HG03442 (cell line): ENCODE measurements at regions not wholly inside any gene's neighbourhood (a gene's known extent, or its start where the extent isn't known, plus 50 kb on each side); places are given as distances from the start of the nearest gene placed in this dataset.

Experiments
- ATAC-seq: cut with Tn5 transposase; IDR thresholded peaks from one replicate; pipeline ENCODE4 v1.9.1; 2021; ENCODE audit warnings: mild to moderate bottlenecking, moderate library complexity; ENCODE audit not compliant: unreplicated experiment

DNA sequence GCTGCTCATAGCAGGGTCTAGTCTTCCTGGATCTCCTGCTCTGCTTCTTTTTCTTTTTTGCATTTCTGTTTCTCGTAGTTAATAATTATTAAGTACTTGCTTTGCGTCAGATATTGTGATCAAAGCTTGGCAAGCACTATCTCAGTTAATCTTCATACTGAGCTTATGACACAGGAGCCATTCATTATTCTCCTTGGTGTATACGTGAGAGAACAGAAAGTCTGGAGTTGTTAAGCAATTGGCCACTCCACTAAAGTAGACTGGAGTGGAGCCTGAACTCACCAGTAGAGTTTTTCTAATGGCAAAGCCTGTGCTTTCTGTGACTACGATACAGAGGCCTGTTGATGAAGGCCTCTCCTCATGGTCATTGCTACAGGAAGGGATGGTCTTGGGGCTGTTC, 285.9 kb downstream of the RFC3 start:
- no peak for ATAC-seq

DNA sequence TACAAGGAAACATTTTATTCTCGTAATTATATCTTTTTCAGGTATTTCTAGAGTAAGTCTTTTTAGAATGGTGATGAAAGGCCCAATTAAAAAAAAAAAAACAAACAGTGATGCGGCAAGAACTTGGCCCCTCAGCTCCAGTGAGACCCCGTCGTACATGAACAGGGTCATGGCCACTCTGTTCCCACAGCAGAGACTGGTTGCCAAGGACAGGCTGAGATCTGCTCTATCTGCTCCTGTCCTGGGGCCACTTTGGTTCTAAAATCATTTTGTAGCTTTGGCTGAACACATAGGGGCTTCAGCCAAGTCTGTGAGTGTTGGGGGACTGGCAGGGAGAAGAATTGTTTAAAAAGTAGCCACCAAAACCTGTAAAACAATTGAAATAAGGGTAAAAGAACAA, 286.9 kb downstream of the RFC3 start:
- no peak for ATAC-seq

DNA sequence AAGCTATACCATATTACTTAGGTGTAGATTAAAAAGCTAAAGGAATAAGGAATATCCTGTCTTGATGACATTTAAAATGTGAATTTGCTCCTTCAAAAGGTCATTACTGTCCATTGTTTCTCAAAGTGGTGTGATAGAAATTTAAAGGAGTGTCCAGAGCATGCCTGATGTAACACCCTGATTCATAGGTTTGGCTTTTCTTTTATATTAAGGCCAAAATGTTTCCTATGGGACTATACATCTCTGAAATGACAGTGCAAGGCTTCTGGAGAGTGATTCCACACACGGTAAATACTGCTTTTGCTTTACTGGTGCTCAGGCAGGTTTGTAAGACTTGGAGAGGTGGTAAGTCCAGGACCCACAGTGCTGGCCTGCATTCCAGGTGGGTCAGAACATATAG, 289.9 kb downstream of the RFC3 start:
- ATAC-seq, result no peak

DNA sequence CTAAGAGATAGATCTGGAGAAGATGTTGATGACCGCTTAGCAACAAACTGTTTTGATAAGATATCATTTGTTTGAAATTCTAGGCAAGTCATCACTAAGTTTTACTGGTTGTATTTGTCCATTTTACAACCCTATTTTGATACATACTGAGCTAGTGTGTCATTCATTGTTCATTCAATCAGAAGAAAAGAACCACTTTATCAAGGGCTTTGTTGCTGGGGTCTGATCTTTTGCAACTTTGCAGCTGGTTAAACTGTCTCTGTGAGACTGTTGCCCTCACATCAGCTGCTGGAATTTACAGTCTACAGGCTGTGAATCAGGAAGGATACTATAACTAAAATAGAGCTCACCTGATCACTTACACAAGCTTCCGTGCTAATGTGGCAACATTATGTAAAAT, 290.5 kb downstream of the RFC3 start:
- ATAC-seq, result no peak

DNA sequence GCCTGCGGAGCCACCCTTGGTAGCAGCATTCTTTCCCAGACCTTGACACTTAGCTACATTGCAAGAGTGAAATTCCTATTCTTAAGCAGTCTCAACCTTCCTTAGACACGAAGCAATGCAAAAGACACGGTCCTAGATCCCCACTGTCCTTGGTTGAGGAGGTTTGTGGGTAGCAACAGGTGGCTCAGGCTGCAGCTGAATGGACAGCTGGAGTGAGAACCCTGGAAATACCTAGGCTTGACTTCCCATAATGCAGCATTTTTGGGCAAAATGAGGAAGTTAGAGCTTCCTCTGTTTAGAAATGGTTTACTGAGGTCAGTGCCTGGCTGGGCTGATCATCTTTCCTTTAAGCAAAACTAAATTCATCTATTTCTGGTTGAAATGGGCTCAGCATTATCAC, 296.6 kb downstream of the RFC3 start:
- ATAC-seq, result no peak

DNA sequence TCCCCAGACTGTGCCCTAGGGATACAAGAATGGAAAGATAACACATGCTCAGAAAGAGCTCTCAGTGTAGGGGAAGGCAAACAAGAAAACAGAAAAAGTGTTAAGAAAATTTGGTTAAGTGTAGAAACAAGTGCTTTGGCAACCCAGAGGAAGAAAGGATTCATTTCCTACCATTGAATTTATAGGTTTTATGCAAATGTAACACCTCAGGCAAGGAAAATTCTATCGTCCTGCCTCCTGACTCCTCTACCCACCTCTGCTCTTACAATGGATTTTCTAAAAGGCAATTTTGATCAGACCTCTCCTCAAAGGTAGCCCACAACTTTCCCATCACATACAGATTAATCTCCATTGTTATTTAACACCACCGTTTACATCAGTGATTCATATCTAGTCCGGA, 298.7 kb downstream of the RFC3 start:
- ATAC-seq, result no peak

DNA sequence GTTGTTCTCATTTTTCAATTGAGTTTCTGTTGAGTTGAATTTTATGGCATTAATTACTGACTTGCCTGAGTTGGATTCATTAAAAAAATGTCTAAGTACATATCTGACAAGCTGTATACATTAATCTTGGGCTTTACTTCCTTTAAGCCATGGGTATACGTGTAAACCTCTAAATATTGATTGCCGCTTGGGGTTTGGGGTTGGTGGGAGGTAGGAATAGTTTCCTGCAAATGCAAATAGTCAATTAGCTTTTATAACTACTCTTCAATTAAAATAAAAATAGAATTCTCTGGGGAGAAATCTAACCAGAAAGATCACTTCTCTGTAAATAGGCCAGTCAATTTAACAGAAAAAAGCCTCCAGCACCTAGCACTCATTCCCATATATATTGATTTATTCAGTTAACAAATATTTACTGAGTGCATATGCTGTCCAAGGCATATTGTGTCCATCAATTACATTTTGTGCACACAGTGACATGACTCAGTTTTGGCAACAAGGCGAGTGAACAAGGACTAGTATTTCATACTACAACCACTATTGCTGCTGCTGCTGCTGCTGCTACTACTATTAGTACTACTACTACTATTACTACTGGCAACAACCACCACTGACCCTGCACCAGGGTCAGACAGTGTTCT, 306.8 kb downstream of the RFC3 start:
- no peak for ATAC-seq

DNA sequence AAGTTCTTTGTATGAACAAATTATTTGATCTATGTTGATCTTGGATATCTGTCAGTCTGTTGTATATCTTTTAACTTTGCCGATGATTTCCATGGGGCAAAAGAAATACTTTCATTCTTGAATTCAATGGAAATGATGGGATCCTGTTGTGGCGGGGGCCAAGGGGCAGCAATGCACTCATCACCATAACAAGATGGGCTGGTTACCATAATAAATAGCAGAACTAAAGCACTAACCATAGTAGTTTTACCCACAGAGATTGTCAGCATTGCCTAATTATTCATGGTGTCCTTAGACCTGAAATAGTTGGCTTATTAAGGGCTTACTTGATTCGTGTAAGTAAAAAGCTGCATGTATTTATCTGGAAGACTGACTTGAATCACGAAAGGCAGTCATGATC, 309.6 kb downstream of the RFC3 start:
- ATAC-seq, result no peak

DNA sequence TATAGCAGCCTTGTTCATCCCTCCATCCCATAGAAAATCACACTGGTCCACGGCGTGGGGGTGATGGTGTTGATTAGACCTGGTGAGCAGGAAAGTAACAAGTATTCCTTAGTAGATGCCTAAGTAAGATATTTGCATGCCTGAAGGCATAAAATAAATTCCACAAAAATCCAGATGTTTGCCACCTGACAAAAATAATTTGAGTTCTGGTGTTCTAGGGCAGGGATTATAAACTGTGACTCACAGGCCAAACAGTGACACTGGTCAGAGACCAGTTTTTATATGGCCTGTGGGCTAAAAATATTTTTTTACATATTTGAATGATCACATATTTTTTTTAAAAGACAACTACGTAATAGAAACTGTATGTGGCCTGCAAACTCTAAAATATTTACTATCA, 310.7 kb downstream of the RFC3 start:
- no peak for ATAC-seq

DNA sequence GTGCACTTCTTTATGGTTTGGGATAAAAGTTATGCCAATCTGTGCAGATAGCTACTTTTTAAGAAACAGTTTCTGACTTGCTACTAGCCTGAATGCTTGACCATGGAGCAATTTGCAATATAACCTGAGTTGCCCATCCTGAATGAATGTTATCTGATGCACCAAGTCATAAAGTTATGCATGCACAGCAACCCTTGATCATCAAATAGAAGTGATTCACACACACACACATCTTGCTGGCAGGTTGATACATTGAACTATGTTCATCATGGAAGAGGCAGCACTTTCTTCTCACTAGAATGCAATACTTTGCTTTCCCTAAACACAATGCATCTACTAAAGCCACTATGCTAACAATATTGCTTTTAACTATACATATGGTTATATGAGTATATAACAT, 311.5 kb downstream of the RFC3 start:
- no peak for ATAC-seq

DNA sequence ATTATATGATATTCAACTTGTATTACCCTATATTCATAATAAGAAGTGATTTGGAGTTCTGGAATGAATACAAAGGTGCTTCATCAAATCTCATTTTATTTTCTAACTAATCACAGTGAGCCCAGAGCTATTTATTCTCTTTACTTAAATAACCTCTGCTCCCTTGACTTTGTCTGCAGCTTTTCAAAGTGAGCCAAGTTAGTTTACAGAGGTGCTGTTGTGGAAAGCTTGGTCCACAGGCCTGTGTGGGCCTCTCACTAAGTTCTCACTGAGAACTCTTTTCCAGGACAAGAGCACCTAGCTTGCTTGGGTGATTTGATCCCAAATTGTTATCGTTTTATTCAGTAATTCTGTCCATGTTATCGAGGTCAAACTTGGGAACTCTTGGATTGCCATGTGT, 319.3 kb downstream of the RFC3 start:
- ATAC-seq, result no peak

DNA sequence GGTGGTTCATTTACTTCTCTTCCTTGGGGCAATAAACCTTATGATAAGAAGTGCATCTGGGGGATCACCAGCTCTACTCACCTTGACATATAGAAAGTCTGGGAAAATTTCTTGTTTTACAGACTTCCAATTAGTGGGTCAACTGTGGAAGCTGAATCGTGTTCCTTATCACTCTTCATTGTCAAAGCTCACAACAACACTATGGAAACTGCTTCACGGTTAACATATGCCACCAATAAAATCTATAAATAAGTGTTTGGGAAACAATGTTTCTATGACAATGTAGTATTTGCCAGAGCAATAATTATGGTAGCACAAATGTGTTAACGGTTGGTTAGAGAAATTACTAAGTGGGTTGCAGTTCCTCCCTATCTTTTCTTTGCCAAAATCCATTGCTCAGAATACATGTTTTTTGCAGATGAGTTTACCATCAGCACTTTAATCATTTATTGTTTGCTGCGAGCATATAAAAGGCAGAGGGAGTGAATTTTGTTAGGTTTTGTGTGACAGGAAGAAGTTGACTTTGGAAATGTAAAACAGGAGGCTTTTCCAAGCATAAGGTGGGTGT, 321.8 kb downstream of the RFC3 start:
- ATAC-seq, result no peak

DNA sequence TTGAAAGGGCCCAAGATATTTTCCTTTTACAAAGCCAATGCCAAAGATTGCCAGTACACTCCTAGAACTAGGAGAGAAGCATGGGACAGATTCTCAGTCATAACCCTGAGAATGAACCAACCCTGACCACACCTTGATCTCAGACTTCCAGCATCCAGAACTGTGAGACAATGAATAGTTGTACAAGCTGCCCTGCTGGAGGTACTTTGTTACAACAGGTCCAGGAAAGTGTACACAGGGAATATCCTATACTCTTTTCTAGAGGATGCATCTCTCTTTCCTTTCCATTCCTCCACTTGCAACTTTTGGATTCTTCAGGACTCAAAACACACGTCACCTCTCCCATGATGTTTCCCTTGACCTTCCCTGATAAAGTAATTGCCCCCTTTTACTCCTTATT, 325.7 kb downstream of the RFC3 start:
- ATAC-seq, result no peak

DNA sequence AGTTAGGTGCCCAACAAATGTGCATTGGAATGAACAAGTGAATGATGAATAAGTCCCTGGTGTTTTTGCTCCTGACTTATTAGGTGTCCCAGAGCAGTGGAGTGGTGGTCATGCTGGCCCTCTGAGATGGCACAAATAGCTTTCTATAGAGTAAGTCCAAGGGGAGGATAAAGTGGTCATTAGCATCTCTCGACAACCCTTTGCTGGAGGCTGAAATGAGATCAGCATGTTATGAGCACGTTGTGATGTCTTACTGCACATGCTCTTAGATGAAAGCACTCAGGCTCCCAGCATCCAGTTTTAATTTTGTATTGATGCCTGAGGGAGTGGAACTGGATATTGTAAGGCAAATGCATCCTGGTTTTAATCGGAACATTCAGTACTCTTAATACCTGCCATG, 326.2 kb downstream of the RFC3 start:
- ATAC-seq, result no peak

DNA sequence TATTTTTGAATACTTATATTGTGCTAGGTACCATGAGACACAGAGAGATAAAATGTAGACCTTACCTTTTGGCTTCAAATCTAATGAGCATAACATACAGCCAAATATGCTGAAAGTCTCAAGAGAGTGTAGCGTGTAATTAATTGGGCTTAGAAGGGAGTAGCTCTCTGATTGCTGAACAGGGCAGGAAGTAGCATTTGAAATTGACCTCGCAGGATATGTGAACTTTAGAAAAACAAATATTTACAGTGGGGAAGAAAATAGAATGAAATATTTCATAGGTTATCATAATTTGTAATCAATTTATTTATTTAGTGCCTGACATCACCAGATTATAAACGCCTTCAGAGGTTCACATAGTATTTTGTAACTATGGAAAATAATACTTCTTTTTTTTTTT, 327.1 kb downstream of the RFC3 start:
- no peak for ATAC-seq

DNA sequence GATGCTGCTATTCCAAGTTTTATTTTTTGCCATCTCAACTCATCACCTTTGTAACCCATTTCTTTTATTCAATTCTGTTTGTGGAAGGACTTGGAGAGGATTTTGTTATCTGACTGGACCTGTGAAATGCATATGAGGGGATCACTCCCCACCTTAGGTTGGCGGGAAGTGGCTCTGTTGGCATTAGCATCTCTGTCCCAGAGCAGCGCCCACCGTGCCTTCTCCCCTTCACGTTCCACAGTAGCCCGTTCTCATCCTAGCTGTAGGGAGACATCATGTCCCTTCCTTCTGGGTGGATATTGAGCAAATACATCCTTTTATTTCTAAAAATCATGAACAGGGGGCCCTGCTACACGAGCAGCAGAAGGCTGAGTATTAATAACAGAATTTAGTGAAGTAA, 330.4 kb downstream of the RFC3 start:
- no peak for ATAC-seq

DNA sequence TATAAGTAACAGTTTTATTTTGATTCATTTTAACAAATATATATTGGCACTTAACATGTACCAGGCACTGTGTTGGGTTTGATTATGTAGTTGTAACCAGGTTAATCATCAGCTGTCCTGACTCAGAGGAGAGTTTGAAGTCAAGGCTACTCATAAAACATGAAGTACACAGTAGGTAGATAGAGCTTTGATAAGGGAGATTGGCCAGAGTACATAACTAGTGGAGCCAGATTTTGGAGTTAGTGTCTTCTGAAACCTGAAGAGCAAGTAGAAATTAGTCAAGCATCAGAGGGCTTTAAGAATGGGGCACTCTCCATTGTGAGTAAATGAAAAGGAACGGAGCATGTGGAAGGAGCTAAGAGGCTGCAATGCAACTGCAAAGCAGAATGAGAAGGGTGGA, 333.9 kb downstream of the RFC3 start:
- ATAC-seq, result no peak

DNA sequence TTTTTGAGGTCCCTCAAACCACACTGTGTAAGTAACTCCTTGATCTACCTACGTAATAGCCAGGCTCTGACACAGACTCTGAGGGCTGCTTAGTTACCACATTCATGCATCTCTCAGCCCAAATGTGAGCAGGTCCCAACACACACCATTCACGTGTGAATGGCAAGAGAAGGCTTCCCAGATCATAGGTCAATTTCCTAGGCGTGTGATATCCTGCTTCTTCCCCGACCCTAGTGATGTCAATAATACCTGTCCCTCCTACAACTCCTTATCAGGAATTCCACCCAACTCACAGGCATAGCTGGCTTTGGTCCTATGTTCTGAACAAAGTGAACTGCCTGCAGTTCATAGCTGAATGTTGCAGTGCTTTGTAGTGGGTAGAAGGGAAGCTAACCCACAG, 334.5 kb downstream of the RFC3 start:
- ATAC-seq, result no peak

DNA sequence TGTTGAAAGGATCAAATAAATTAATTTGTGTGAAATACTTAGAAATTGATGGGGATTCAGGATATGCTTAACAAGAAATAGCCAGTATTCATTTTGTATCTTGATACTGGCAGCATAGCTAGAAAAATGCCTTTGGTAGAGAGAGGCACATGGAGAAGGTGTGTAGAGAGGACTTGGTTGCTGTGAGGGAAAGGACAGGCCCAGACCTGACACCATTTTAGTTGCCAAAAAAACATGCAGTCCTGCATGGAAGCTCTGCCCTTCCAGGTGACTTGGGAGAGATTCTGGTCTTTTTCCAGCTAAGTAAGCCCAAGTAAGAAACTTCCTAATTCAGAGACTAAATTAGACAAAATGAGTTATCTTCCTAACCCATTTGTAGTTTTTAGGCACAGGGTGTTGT, 335.0 kb downstream of the RFC3 start:
- ATAC-seq, result no peak

DNA sequence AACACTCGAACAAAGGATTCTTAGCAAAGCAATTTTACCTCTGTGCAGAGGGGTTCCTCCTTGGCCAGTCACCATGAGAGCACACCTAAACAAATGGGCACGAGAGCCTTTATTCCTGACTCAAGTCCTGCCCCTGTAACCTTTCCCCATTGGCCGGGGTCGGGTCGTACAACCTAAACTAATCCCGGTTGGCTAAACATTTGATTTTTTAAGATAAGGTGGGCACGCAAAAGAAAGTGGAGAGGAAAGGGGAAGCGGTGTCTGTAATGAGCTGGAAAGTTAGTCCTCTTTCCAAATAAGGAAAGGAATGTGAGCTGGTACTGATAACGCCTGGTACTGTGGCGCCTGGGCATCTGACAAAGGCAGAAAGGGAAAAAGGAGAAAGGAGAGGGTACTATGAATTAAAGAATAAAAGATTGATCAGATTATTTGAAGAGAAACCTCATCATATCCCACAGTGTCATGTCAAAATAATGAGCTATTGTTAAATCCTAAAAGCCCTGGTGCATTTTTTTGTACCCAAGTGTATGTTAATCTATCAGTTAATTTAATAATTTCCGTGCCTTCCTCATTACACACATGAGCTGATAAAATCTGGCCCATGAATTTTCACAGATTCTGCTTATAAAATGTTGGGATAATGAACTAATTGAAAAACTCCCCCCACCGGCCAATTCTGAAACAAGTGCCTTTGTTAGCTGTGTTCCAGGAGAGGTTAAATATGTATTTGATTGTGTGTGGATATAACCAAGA, 335.7 kb downstream of the RFC3 start:
- ATAC-seq, result no peak

DNA sequence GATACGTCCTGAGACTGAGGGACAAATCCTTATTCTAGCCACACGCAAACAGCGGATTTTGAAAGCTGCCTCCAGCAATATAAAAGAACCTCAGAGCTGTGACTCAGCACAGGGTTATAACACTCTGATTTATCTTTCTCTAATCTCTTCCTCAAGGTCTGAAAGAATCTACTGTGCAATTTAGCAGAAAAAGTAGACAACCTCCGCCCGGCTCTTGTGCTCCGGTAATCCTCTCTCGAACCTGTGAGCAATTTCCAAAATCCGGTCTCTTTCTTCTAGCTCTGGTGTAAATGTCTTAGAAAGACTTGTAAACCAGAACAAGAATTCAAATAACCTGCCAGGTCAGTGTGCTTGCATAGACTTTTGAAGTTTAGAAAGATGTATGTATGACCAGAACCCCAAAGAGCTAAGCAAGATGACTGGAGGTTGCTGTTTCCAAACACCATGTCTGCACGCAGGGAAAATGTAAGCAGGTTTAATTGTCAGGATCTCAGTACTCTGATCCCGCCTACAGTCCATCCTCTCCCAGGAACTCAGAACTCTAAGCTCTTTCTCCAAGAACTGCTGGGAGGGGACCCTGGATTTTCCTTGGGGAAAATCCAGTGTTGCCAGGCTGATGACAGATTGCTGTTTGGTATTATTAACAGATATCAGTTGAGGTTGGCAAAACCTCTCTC, 338.1 kb downstream of the RFC3 start:
- no peak for ATAC-seq

DNA sequence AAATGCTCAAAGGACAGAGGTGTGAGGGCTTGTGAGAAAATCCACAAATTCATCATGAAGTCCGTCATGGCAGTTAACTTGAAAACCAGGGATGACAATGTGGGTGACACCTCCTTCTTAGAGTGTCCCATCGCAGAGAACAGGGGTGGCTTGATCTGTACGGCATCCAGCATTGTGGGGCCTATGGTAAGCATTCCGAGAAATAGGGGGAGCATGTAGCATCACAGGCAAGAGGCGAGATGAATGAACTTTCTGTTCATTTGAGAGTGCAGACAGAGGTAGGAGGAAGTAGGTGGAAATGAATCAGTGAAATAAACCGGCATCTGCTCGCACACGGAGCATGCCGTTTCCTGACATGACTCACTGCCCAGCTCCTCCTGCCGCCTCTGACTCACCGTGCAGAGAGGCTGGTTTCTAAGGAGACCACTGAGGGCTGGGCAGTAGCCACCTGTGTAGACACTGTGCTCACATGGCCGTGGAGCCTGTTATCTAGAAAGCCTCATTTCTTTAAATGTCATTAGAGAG, 339.0 kb downstream of the RFC3 start:
- ATAC-seq, result peak; percentile 100
